IPS-15b (cell line): ENCODE measurements at regions not wholly inside any gene's neighbourhood (a gene's known extent, or its start where the extent isn't known, plus 50 kb on each side); places are given as distances from the start of the nearest gene placed in this dataset.
"Not testable (repeated sequence)": the region's sequence is repeated elsewhere in the genome, so short reads cannot be mapped to it uniquely, and the experiment has no call there.

Experiments used
- H3K27me3 ChIP-seq: one replicate; pipeline ENCODE4 v1.6.1; 2013; ENCODE audit warnings: low read length; ENCODE audit not compliant: control insufficient read depth, insufficient read depth
- H3K36me3 ChIP-seq: one replicate; pipeline ENCODE4 v1.6.1; 2013; ENCODE audit warnings: low read length; ENCODE audit not compliant: control insufficient read depth, insufficient read depth
- H3K4me1 ChIP-seq: one replicate; pipeline ENCODE4 v1.6.1; 2013; ENCODE audit warnings: mild to moderate bottlenecking, low read length; ENCODE audit not compliant: control insufficient read depth, insufficient read depth
- H3K4me3 ChIP-seq: one replicate; pipeline ENCODE4 v1.5.1; 2013; ENCODE audit warnings: low read depth, low read length
- H3K9ac ChIP-seq: one replicate; pipeline ENCODE4 v1.6.1; 2013; ENCODE audit warnings: low read depth, mild to moderate bottlenecking, low read length
- H3K9me3 ChIP-seq: one replicate; pipeline ENCODE4 v1.6.1; 2013; ENCODE audit warnings: mild to moderate bottlenecking, low read length; ENCODE audit not compliant: control insufficient read depth, insufficient read depth

DNA sequence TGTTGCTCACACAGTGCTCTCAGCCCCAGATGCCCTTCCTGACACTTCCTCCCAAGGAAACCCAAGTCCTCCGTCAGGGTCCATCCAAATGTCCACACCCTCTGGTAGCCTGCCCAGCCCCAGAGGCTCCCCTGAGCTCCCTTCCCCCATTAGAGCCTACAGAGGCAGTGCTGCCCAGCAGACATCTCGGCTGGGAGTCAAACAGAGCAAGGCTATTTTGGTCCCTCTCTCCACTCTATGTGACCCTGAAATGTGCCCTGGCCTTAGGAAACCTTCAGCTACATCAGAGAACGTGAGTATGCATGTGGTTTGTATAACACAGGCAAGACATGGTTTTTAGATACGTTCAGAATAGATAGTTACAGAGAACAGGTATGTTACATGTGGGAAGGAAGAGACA is 191.8 kb downstream of the LMLN start:
- not testable (repeated sequence) for H3K36me3 ChIP-seq, H3K27me3 ChIP-seq, H3K9ac ChIP-seq, H3K9me3 ChIP-seq, H3K4me1 ChIP-seq, H3K4me3 ChIP-seq

DNA sequence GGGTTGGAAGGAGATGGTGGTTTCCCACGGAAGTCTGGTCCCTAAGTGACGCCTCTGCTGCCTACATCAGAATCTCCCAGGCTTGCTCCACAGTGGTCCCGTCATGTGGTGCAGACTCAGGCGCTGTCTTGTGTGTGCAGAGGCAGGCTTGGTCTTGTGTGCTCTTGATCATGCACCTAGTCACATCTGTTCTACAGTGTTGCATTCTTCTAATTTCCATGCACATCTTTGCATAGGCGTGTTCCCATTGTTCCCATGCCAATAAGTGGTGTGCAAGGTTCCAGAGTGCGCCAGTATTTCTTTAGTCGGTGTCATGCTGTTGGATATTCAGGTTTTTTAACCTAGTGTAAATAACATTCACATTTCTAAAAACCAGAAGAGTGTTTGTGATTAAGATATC is 195.8 kb downstream of the LMLN start:
- not testable (repeated sequence) for H3K27me3 ChIP-seq, H3K36me3 ChIP-seq, H3K4me3 ChIP-seq, H3K9ac ChIP-seq, H3K4me1 ChIP-seq, H3K9me3 ChIP-seq

DNA sequence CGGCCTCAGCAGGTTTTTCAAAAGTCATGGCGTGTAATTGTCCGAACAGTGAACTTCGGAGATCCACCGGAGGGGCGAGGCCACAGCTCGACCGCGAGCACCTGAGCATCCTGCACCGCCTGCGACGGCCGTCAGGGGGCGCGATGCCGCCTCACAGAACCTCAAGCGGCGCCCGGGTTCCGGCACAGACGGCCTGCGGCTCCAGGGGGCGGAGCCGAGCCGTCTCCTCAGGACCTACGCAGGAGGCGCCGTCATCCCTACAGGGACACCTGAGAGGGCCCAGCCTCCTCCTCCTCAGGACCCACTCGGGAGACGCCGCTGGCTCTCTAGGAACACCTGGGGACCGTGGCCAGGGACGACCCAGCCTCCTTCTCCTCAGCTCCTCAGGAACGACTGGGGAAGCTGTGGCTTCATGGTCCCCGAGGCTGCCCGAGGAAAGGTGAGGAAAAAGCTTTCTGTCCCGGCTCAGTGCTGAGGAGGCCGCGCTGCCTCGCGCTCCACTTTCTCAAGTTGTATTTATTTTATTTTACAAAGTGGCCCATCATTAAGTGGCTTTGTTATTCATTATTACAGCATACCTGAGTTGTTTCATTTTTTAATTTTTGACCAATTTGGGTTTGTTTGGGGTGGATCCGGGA is 197.3 kb downstream of the LMLN start:
- H3K36me3 ChIP-seq, H3K9ac ChIP-seq, H3K4me3 ChIP-seq, H3K4me1 ChIP-seq, H3K27me3 ChIP-seq, H3K9me3 ChIP-seq: not testable (repeated sequence)

DNA sequence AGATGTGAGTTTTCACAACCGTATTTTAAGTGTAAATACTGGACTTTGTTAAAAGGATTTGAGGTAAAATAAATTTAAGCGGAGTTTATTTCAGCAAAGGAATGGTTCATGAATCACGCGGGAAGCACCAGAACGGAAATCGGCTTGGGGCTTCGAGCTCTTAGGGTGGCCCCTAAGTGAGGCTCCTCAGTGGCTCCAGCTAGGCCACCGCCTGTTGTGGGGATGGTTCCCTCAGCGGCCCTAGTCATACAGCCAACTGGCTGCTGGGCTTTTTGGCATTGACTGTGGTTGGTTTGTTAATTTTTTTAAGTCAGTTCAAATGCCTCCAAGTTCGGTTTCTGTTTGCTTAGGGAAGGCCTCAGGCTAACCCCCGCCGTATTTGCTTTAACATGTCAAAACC is 198.0 kb downstream of the LMLN start:
- H3K4me1 ChIP-seq, H3K4me3 ChIP-seq, H3K27me3 ChIP-seq, H3K9me3 ChIP-seq, H3K9ac ChIP-seq, H3K36me3 ChIP-seq: not testable (repeated sequence)

- not testable (repeated sequence) for H3K4me1 ChIP-seq, H3K27me3 ChIP-seq, H3K9me3 ChIP-seq, H3K4me3 ChIP-seq, H3K36me3 ChIP-seq, H3K9ac ChIP-seq
Measured at GRCh38 chr3:198167339-198168039, 207.5 kb downstream of the LMLN start.

DNA sequence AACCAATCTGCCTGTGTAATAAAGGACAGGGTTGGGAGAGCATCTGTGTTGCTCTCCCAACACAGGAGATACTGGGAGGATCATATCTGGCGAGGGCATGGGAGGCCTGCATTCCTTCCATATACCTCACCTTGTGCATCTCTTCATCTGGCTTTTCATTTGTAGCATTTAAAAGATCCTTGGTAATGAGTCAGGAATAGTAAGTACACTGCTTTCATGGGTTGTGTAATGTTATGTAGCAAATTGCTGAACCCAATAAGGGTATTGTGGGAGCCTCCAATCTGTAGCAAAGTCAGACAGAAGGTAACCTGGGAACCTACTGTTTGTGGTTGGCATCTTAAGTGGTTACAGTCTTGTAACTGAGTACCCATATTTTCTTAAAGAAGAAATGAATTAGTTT is 210.8 kb downstream of the LMLN start:
- not testable (repeated sequence) for H3K9me3 ChIP-seq, H3K27me3 ChIP-seq, H3K36me3 ChIP-seq, H3K4me3 ChIP-seq, H3K4me1 ChIP-seq, H3K9ac ChIP-seq

DNA sequence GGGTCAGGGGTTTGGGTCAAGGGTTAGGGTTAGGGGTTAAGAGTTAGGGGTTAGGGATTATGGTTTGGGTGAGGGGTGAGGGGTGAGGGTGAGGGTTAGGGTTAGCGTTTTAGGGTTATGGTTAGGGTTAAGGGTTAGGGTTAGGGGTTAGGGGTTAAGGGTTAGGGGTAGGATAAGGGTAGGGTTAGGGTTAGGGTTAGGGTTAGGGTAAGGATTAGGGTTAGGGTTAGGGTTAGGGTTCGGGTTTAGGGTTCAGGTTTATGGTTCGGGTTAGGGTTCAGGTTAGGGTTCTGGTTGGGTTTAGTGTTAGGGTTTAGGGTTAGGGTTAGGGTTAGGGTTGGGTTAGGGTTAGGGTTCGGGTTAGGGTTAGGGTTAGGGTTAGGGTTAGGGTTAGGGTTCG is 213.1 kb downstream of the LMLN start:
- H3K9me3 ChIP-seq, H3K27me3 ChIP-seq, H3K4me3 ChIP-seq, H3K36me3 ChIP-seq, H3K9ac ChIP-seq, H3K4me1 ChIP-seq: not testable (repeated sequence)

GRCh38 chr3:198173929-198174574 is 214.0 kb downstream of the LMLN start:
- H3K27me3 ChIP-seq, H3K4me1 ChIP-seq, H3K4me3 ChIP-seq, H3K9me3 ChIP-seq, H3K36me3 ChIP-seq, H3K9ac ChIP-seq: not testable (repeated sequence)
